HG03139 (cell line): ENCODE measurements at regions not wholly inside any gene's neighbourhood (a gene's known extent, or its start where the extent isn't known, plus 50 kb on each side); places are given as distances from the start of the nearest gene placed in this dataset.

Source experiments
- ATAC-seq: cut with Tn5 transposase; IDR thresholded peaks from one replicate; pipeline ENCODE4 v1.9.1; 2021; ENCODE audit not compliant: unreplicated experiment

- no peak for ATAC-seq
These were observed 91.6 kb downstream of the HS1BP3 start for GRCh38 chr2:20559277-20559676.

GRCh38 chr2:20560011-20560410 lies 90.9 kb downstream of the HS1BP3 start:
- no peak for ATAC-seq

GRCh38 chr2:20560891-20561636 lies 89.8 kb downstream of the HS1BP3 start:
- ATAC-seq, result no peak

GRCh38 chr2:20561637-20562454 lies 89.1 kb downstream of the HS1BP3 start:
- ATAC-seq, result no peak

- no peak for ATAC-seq
These were observed 88.2 kb downstream of the HS1BP3 start for GRCh38 chr2:20562540-20563225.

- no peak for ATAC-seq
These were observed 87.6 kb downstream of the HS1BP3 start for GRCh38 chr2:20563251-20563650.

- no peak for ATAC-seq
These were observed 87.1 kb downstream of the HS1BP3 start for GRCh38 chr2:20563833-20564232.

- ATAC-seq, result no peak
These were observed 85.7 kb downstream of the HS1BP3 start for GRCh38 chr2:20565101-20565622.

GRCh38 chr2:20565623-20566236 lies 85.2 kb downstream of the HS1BP3 start:
- no peak for ATAC-seq

- no peak for ATAC-seq
These were observed 84.6 kb downstream of the HS1BP3 start for GRCh38 chr2:20566331-20566730.

GRCh38 chr2:20567159-20567925 lies 83.6 kb downstream of the HS1BP3 start:
- no peak for ATAC-seq
